ENCODE measurements at regions not wholly inside any gene's neighbourhood (a gene's known extent, or its start where the extent isn't known, plus 50 kb on each side); places are given as distances from the start of the nearest gene placed in this dataset.

DNA sequence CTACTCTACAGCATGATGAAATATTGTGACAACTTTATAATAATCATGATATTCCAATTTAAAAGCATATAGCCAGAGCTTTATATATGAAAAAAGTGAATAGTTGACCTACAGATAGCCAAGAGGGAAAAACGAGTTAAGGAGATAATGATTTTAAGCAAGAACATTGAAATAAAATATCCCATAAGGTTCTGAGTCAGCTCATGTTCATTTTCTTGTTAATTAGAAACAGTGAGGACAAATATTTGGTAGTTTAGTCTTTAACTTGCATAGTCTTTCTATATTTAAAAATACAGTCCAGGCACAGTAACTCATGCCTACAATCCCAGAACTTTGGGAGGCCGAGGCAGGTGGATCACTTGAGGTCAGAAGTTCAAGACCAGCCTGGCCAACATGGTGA is 55.8 kb upstream of the CDH6 start:
- H3K4me1 ChIP-seq (ENCODE audit: insufficient read depth, low read length, poor library complexity, severe bottlenecking): no peaks in the 10 kb centered on the region
- H3K4me3 ChIP-seq (ENCODE audit: low read depth, low read length, poor library complexity, severe bottlenecking): no peak overlapping the region
- H4K20me1 ChIP-seq (ENCODE audit: insufficient read depth, low read length): no peaks in the 10 kb centered on the region
- H3K36me3 ChIP-seq (ENCODE audit: insufficient read depth, low read length): no peaks in the 10 kb centered on the region
- no TSS peak for BruUV-seq (replicated peaks)
- no peaks in the 10 kb centered on the region for H3K9me2 ChIP-seq (ENCODE audit: insufficient read depth, low read length)
- DNase-seq (ENCODE audit: low spot score): no peak
- no peaks in the 10 kb centered on the region for H3K9me3 ChIP-seq (ENCODE audit: low read length)
- H3K4me2 ChIP-seq (ENCODE audit: low read length): no peak overlapping the region
- H3K79me2 ChIP-seq (ENCODE audit: insufficient read depth, low read depth, low read length): no peaks in the 10 kb centered on the region
- ChIA-PET CTCF (ENCODE audit: unreplicated experiment) (interaction anchor here (0.6 kb wide), 1 partner anchor 830 kb away, joined by 3 read pairs; no protein-coding TSS in a partner anchor), POLR2A (interaction anchor here (0.6 to 0.8 kb wide), 4 partner anchors 74 to 1783 kb away, joined by 3 to 4 read pairs (median 3); no protein-coding TSS in a partner anchor)
- intact Hi-C loops (cut with micrococcal nuclease; ENCODE audit: unreplicated experiment): no loop called here
- H3K27ac ChIP-seq (ENCODE audit: low read depth, low read length, poor library complexity, severe bottlenecking): no peak overlapping the region
- H2AFZ ChIP-seq (ENCODE audit: low read length): no peak overlapping the region
- TF ChIP-seq EZH2phosphoT487 (IDR thresholded peaks at IDR 0.05; ENCODE audit: borderline replicate concordance, low read depth, low read length): no peak
- TF ChIP-seq, protein P1, sequence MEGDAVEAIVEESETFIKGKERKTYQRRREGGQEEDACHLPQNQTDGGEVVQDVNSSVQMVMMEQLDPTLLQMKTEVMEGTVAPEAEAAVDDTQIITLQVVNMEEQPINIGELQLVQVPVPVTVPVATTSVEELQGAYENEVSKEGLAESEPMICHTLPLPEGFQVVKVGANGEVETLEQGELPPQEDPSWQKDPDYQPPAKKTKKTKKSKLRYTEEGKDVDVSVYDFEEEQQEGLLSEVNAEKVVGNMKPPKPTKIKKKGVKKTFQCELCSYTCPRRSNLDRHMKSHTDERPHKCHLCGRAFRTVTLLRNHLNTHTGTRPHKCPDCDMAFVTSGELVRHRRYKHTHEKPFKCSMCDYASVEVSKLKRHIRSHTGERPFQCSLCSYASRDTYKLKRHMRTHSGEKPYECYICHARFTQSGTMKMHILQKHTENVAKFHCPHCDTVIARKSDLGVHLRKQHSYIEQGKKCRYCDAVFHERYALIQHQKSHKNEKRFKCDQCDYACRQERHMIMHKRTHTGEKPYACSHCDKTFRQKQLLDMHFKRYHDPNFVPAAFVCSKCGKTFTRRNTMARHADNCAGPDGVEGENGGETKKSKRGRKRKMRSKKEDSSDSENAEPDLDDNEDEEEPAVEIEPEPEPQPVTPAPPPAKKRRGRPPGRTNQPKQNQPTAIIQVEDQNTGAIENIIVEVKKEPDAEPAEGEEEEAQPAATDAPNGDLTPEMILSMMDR (conservative IDR thresholded peaks at IDR 0.05; ENCODE audit: low read length): no peak

DNA sequence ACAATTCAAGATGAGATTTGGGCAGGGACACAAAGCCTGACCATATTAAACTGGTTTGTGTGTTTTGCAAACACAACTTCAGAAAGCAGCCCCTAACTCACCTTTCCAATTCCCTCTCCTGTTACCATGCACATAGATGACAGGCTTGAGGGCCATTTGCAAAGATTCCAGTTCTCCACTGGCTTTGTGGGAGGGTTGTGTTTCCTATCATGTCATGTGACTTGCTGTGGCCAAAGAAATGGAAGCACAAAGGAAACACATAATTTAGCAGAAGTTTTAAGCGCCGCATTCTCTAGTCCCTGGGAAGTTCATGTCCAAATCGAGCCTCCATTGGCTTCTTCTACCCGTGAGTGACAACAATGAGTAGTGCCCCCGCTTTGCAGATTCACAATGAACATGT is 57.9 kb upstream of the CDH6 start:
- H3K4me1 ChIP-seq (ENCODE audit: insufficient read depth, low read length, poor library complexity, severe bottlenecking): no peaks in the 10 kb centered on the region
- no peaks in the 10 kb centered on the region for H4K20me1 ChIP-seq (ENCODE audit: insufficient read depth, low read length)
- H3K27ac ChIP-seq (ENCODE audit: low read depth, low read length, poor library complexity, severe bottlenecking): no peak overlapping the region
- no peak overlapping the region for H2AFZ ChIP-seq (ENCODE audit: low read length)
- H3K36me3 ChIP-seq (ENCODE audit: insufficient read depth, low read length): no peaks in the 10 kb centered on the region
- DNase-seq (ENCODE audit: low spot score): no peak
- H3K9me3 ChIP-seq (ENCODE audit: low read length): no peaks in the 10 kb centered on the region
- no peaks in the 10 kb centered on the region for H3K9me2 ChIP-seq (ENCODE audit: insufficient read depth, low read length)
- no TSS peak for BruUV-seq (replicated peaks)
- no peak overlapping the region for H3K4me2 ChIP-seq (ENCODE audit: low read length)
- CTCF ChIA-PET (ENCODE audit: unreplicated experiment): no interaction called here
- intact Hi-C loops (cut with micrococcal nuclease; ENCODE audit: unreplicated experiment): no loop called here
- H3K4me3 ChIP-seq (ENCODE audit: low read depth, low read length, poor library complexity, severe bottlenecking): no peak overlapping the region
- H3K79me2 ChIP-seq (ENCODE audit: insufficient read depth, low read depth, low read length): no peaks in the 10 kb centered on the region
- no peak for TF ChIP-seq EZH2phosphoT487 (IDR thresholded peaks at IDR 0.05; ENCODE audit: borderline replicate concordance, low read depth, low read length)
- TF ChIP-seq, protein P1 (conservative IDR thresholded peaks at IDR 0.05; ENCODE audit: low read length): no peak
- POLR2A ChIA-PET: interaction anchor here (0.6 kb wide), 1 partner anchor 702 kb away, joined by 3 read pairs; no protein-coding TSS in a partner anchor

DNA sequence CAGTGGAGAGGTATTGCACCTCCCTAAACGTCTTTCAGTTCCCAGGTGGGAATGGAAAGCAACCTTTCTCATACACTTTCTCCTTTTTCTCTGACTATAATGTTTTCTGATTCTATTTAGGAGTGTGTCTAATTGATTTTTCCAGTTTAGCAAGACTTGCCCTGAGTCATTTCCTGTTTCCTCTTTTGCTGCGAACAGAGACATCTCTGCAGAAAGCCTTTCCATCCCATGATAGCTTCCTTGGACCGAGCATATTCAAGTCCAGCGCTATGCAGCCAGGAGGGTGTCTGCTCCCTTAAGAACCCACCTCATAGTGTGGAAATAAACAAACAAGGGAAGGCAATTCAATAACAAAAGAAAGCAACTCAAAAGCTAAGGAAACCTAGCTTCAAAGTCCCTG is 60.0 kb upstream of the CDH6 start:
- Histone ChIP-seq H3K4me1 (ENCODE audit: insufficient read depth, low read length, poor library complexity, severe bottlenecking) (no peaks in the 10 kb centered on the region), H3K9me2 (ENCODE audit: insufficient read depth, low read length) (no peaks in the 10 kb centered on the region), H3K79me2 (ENCODE audit: insufficient read depth, low read depth, low read length) (no peaks in the 10 kb centered on the region), H3K36me3 (ENCODE audit: insufficient read depth, low read length) (no peaks in the 10 kb centered on the region), H3K4me2 (ENCODE audit: low read length) (no peak overlapping the region), H2AFZ (ENCODE audit: low read length) (no peak overlapping the region), H3K27ac (ENCODE audit: low read depth, low read length, poor library complexity, severe bottlenecking) (no peak overlapping the region), H4K20me1 (ENCODE audit: insufficient read depth, low read length) (no peaks in the 10 kb centered on the region), H3K9me3 (ENCODE audit: low read length) (no peaks in the 10 kb centered on the region), H3K4me3 (ENCODE audit: low read depth, low read length, poor library complexity, severe bottlenecking) (no peak overlapping the region)
- ChIA-PET POLR2A (no interaction called here), CTCF (ENCODE audit: unreplicated experiment) (no interaction called here)
- BruUV-seq (replicated peaks): no TSS peak
- intact Hi-C loops (cut with micrococcal nuclease; ENCODE audit: unreplicated experiment): no loop called here
- TF ChIP-seq EZH2phosphoT487 (IDR thresholded peaks at IDR 0.05; ENCODE audit: borderline replicate concordance, low read depth, low read length): no peak
- TF ChIP-seq, protein P1 (conservative IDR thresholded peaks at IDR 0.05; ENCODE audit: low read length): no peak
- DNase-seq (ENCODE audit: low spot score): no peak

Data from OCI-LY7 (cell line).